ENCODE measurements at regions not wholly inside any gene's neighbourhood (a gene's known extent, or its start where the extent isn't known, plus 50 kb on each side); places are given as distances from the start of the nearest gene placed in this dataset.

GRCh38 chr2:144217853-144218633 lies 301.9 kb downstream of the ZEB2 start:
- H3K4me3 Mint-ChIP-seq, result no peak overlapping the region
- H3K27me3 Mint-ChIP-seq (ENCODE audit: low read depth, poor library complexity), result no peaks in the 10 kb centered on the region
- no peak overlapping the region for H3K27ac Mint-ChIP-seq
- H3K4me1 Mint-ChIP-seq, result peaks cover 6% of the 10 kb centered on the region
- TF ChIP-seq CTCF (IDR thresholded peaks at IDR 0.05), result no peak
- no peak for DNase-seq
- H3K9me3 Mint-ChIP-seq, result no peaks in the 10 kb centered on the region
- H3K36me3 Mint-ChIP-seq (ENCODE audit: low read depth), result no peaks in the 10 kb centered on the region

GRCh38 chr2:144215701-144216675 lies 303.9 kb downstream of the ZEB2 start:
- no peak for TF ChIP-seq CTCF (IDR thresholded peaks at IDR 0.05)
- no peak overlapping the region for H3K4me3 Mint-ChIP-seq

GRCh38 chr2:144215207-144215606 lies 304.7 kb downstream of the ZEB2 start:
- H3K4me1 Mint-ChIP-seq, result peaks cover 6% of the 10 kb centered on the region
- TF ChIP-seq CTCF (IDR thresholded peaks at IDR 0.05), result no peak
- no peaks in the 10 kb centered on the region for H3K27me3 Mint-ChIP-seq (ENCODE audit: low read depth, poor library complexity)
- H3K36me3 Mint-ChIP-seq (ENCODE audit: low read depth), result no peaks in the 10 kb centered on the region
- DNase-seq, result no peak
- H3K4me3 Mint-ChIP-seq, result no peak overlapping the region
- no peaks in the 10 kb centered on the region for H3K9me3 Mint-ChIP-seq
- no peak overlapping the region for H3K27ac Mint-ChIP-seq

More at GRCh38 chr2:144215701-144216675, 303.9 kb downstream of the ZEB2 start:
- Mint-ChIP-seq H3K4me1 (peaks cover 6% of the 10 kb centered on the region), H3K27ac (peak overlapping the region; percentile 1), H3K36me3 (ENCODE audit: low read depth) (no peaks in the 10 kb centered on the region), H3K9me3 (no peaks in the 10 kb centered on the region), H3K27me3 (ENCODE audit: low read depth, poor library complexity) (no peaks in the 10 kb centered on the region)
- DNase-seq, result no peak

- Mint-ChIP-seq H3K36me3 (ENCODE audit: low read depth) (no peaks in the 10 kb centered on the region), H3K9me3 (no peaks in the 10 kb centered on the region), H3K4me3 (no peak overlapping the region), H3K4me1 (peaks cover 6% of the 10 kb centered on the region), H3K27ac (no peak overlapping the region), H3K27me3 (ENCODE audit: low read depth, poor library complexity) (no peaks in the 10 kb centered on the region)
- DNase-seq, result no peak
- no peak for TF ChIP-seq CTCF (IDR thresholded peaks at IDR 0.05)
Measured at GRCh38 chr2:144213797-144214196, 306.1 kb downstream of the ZEB2 start.

GRCh38 chr2:144211826-144212225 lies 308.1 kb downstream of the ZEB2 start:
- no peaks in the 10 kb centered on the region for H3K9me3 Mint-ChIP-seq
- H3K27me3 Mint-ChIP-seq (ENCODE audit: low read depth, poor library complexity), result no peaks in the 10 kb centered on the region
- H3K4me3 Mint-ChIP-seq, result no peak overlapping the region
- H3K4me1 Mint-ChIP-seq, result peaks cover 6% of the 10 kb centered on the region
- H3K36me3 Mint-ChIP-seq (ENCODE audit: low read depth), result peaks cover 6% of the 10 kb centered on the region
- TF ChIP-seq CTCF (IDR thresholded peaks at IDR 0.05), result no peak
- no peak overlapping the region for H3K27ac Mint-ChIP-seq
- no peak for DNase-seq
